Activated CD4-positive, alpha-beta T cell treated with anti-CD3 and anti-CD28 coated beads, Interleukin-2, amount 10 ng/mL, durations not matched to agents 24 days and 14 days (primary cell): ENCODE measurements at regions not wholly inside any gene's neighbourhood (a gene's known extent, or its start where the extent isn't known, plus 50 kb on each side); places are given as distances from the start of the nearest gene placed in this dataset.
A peak's percentile ranks its signal among the peaks of the same experiment; 100 is the strongest.

Experiments used
- DNase-seq: peaks from one replicate; pipeline ENCODE4 v3.0.0; 2022
- H3K27ac Mint-ChIP-seq: one replicate; pipeline ENCODE4 v1.8.0; 2022; ENCODE audit warnings: mild to moderate bottlenecking, mixed read lengths
- H3K27me3 Mint-ChIP-seq: one replicate; pipeline ENCODE4 v1.8.0; 2022; ENCODE audit warnings: mixed read lengths
- H3K36me3 Mint-ChIP-seq: one replicate; pipeline ENCODE4 v1.8.0; 2022; ENCODE audit warnings: low read depth, mild to moderate bottlenecking, mixed read lengths
- H3K4me1 Mint-ChIP-seq: one replicate; pipeline ENCODE4 v1.8.0; 2021; ENCODE audit warnings: mixed read lengths
- H3K4me3 Mint-ChIP-seq: one replicate; pipeline ENCODE4 v1.8.0; 2022; ENCODE audit warnings: mild to moderate bottlenecking, moderate library complexity, mixed read lengths
- H3K9me3 Mint-ChIP-seq: one replicate; pipeline ENCODE4 v1.8.0; 2021; ENCODE audit warnings: mixed read lengths
- intact Hi-C: fragments of 100-400 bp; cut with micrococcal nuclease; formaldehyde crosslinking; loops from one replicate; pipeline ENCODE4 v1.15.1; 2023

DNA sequence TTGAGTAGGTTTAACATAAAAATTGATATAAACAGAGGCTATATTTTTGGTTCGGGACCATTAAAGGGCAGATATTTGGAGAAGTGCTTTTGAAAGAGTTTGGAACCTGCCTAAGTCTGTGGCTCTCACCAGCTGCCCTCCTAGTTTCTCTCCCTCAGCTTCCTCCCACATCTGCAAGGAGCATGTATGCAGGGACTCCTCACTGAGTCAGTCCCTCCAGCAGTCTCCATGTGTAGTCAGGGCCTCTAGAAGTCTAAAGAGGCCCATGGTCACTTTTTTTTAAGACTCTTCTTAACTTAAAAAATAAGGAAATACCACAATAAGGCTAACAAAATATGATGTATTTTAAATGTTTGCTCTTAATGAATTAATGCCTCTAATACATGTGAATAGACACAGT is 220.0 kb upstream of the TANK start:
- intact Hi-C loops: no loop called here
- no peaks in the 10 kb centered on the region for H3K27me3 Mint-ChIP-seq
- peaks cover 16% of the 10 kb centered on the region for H3K4me1 Mint-ChIP-seq
- no peak overlapping the region for H3K27ac Mint-ChIP-seq
- H3K4me3 Mint-ChIP-seq: no peak overlapping the region
- DNase-seq: no peak
- H3K36me3 Mint-ChIP-seq: no peaks in the 10 kb centered on the region
- H3K9me3 Mint-ChIP-seq: peaks cover 13% of the 10 kb centered on the region

DNA sequence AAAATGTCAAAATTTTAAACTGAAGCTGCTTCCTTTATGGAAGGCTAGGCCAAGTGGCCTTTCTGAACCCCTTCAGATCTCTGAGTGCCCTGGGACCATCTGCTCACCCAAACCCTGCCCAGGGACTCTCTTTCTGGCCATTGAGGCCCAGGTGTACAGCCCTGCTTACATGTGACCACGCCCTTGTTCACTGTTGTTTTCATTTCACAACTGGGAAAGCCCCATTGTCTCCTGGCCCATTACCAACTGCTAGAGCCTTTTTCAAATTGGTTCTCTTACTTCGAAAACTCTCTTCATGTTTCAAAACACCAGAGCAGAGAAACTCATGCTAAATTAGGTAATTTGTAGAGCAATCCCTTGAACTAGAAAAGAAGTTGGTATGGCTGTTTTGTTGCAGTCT is 219.5 kb upstream of the TANK start:
- intact Hi-C loops: no loop called here
- H3K27me3 Mint-ChIP-seq: no peaks in the 10 kb centered on the region
- H3K4me3 Mint-ChIP-seq: peak overlapping the region; percentile 44
- peak overlapping the region; percentile 50 for H3K27ac Mint-ChIP-seq
- DNase-seq: peak; percentile 61
- H3K36me3 Mint-ChIP-seq: no peaks in the 10 kb centered on the region
- H3K9me3 Mint-ChIP-seq: peaks cover 13% of the 10 kb centered on the region
- peaks cover 16% of the 10 kb centered on the region for H3K4me1 Mint-ChIP-seq

DNA sequence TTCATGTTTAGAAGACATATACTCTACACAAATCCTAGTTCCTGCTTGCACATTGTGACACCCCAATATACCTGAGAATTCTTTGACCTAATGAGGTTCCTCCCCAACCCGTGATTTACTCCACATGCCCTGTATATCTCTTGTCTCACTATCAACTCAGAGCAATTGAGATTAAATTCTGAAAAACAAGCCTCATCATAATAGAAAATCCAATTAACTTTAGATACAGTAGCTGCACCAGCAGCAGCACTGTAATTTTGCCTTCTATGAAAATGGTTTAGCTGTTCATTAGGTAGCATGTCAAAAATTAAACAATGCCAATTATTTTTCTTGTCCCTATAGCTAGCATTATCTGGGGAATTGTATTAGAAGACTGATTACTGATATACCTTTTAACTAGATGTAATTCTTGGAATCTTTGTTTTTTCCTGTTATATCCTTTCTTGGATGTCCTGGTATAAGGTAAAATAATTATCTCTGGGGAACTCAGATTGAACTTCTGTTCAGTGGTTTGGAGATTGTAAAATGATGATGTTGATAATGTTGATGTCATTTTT is 218.9 kb upstream of the TANK start:
- Mint-ChIP-seq H3K27me3 (no peaks in the 10 kb centered on the region), H3K4me1 (peaks cover 16% of the 10 kb centered on the region), H3K9me3 (peaks cover 13% of the 10 kb centered on the region), H3K36me3 (no peaks in the 10 kb centered on the region), H3K27ac (no peak overlapping the region), H3K4me3 (no peak overlapping the region)
- DNase-seq: no peak
- intact Hi-C loops: no loop called here

GRCh38 chr2:160942476-160943142 is 217.6 kb upstream of the TANK start:
- intact Hi-C loops: no loop called here
- H3K27me3 Mint-ChIP-seq: no peaks in the 10 kb centered on the region
- no peak for DNase-seq
- H3K4me1 Mint-ChIP-seq: peaks cover 16% of the 10 kb centered on the region
- H3K27ac Mint-ChIP-seq: no peak overlapping the region
- peaks cover 11% of the 10 kb centered on the region for H3K9me3 Mint-ChIP-seq
- no peaks in the 10 kb centered on the region for H3K36me3 Mint-ChIP-seq
- no peak overlapping the region for H3K4me3 Mint-ChIP-seq

DNA sequence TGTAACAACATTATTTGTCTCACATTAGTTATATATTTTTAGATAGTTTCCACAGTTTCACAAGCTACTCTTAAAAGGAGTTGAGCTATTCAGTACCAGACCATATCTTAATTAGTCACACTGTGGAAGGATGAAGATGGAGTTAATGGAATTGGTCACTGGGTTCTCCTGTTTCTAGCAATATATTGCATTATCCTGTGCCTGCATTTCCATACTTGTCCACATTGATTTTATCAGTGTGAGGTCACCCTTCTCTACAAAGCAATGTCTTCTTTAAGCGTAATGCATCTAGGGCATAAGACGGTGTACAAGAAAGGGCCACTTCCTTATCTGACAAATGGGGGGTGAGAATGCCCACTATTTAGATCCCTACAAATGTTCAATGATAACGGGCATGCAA is 216.8 kb upstream of the TANK start:
- Mint-ChIP-seq H3K27me3 (no peaks in the 10 kb centered on the region), H3K27ac (no peak overlapping the region), H3K36me3 (no peaks in the 10 kb centered on the region), H3K4me1 (peaks cover 16% of the 10 kb centered on the region), H3K9me3 (peaks cover 7% of the 10 kb centered on the region), H3K4me3 (no peak overlapping the region)
- intact Hi-C loops: no loop called here
- no peak for DNase-seq

DNA sequence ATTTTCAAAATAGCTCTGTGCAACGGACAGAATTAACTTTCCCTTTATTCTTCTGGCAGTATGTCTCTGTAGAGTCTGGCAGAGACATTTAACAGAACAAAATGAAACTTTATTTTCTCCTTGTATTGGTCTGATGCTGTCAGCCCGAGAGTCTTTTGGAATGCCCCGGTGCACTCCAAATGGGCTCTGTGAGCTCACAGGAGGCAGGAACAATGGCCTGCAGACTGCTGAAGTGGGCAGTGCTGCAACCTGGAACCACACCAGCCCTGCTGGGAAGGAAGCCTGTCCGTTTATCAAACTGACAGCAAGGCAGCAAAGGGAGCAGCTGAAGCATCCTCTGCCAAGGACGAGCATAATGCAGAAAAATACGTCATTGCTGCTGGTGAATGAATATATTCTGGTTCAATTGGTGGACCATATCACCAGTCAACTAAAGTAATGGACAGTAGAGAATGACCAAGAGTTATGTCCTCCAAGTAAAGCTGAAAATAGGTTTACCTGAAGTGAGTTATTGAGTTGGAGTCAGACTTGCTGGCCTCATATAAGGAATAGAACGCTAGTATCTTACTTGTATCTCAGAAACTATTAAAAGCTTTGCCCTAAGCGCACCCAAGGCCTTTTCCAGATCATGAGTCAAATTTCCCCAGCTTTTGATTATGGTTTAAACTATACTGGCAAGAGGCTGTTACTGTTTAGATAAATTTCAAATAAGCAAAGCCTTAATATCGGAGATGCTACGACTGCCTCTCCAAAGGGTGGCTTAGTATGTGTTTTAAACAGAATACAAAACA is 207.6 kb upstream of the TANK start:
- intact Hi-C loops: no loop called here
- Mint-ChIP-seq H3K4me1 (no peaks in the 10 kb centered on the region), H3K9me3 (no peaks in the 10 kb centered on the region), H3K4me3 (no peak overlapping the region), H3K27ac (no peak overlapping the region), H3K36me3 (no peaks in the 10 kb centered on the region), H3K27me3 (peaks cover 7% of the 10 kb centered on the region)
- no peak for DNase-seq

GRCh38 chr2:160955578-160955977 is 204.7 kb upstream of the TANK start:
- no peak for DNase-seq
- intact Hi-C loops: no loop called here
- Mint-ChIP-seq H3K4me1 (no peaks in the 10 kb centered on the region), H3K27ac (no peak overlapping the region), H3K27me3 (peaks cover 7% of the 10 kb centered on the region), H3K36me3 (no peaks in the 10 kb centered on the region), H3K9me3 (no peaks in the 10 kb centered on the region), H3K4me3 (no peak overlapping the region)

GRCh38 chr2:160956243-160956802 is 203.9 kb upstream of the TANK start:
- intact Hi-C loops: no loop called here
- Mint-ChIP-seq H3K27ac (no peak overlapping the region), H3K4me3 (no peak overlapping the region), H3K27me3 (peaks cover 7% of the 10 kb centered on the region), H3K4me1 (no peaks in the 10 kb centered on the region), H3K36me3 (no peaks in the 10 kb centered on the region), H3K9me3 (no peaks in the 10 kb centered on the region)
- no peak for DNase-seq

DNA sequence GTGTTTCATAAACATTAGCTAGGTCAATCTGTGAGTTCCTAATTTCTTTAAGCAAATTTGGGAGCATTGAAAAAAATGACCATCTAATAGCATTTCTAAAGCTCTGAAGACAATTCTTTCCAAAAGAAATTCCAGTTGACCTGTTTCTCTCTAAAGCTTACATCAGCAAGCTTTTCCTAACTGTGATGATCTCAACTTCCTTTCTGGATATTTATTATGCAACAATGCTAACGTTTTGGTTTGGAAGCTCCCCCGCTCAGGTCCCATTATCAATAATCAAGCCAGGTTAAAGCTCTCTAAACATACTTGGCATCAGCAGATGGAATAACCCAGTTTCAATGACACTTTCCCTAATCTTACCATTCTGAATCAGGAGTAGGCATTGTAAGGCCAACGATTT is 196.3 kb upstream of the TANK start:
- DNase-seq: no peak
- no peaks in the 10 kb centered on the region for H3K4me1 Mint-ChIP-seq
- intact Hi-C loops: no loop called here
- peaks cover 22% of the 10 kb centered on the region for H3K27me3 Mint-ChIP-seq
- H3K4me3 Mint-ChIP-seq: no peak overlapping the region
- no peaks in the 10 kb centered on the region for H3K9me3 Mint-ChIP-seq
- no peak overlapping the region for H3K27ac Mint-ChIP-seq
- no peaks in the 10 kb centered on the region for H3K36me3 Mint-ChIP-seq

DNA sequence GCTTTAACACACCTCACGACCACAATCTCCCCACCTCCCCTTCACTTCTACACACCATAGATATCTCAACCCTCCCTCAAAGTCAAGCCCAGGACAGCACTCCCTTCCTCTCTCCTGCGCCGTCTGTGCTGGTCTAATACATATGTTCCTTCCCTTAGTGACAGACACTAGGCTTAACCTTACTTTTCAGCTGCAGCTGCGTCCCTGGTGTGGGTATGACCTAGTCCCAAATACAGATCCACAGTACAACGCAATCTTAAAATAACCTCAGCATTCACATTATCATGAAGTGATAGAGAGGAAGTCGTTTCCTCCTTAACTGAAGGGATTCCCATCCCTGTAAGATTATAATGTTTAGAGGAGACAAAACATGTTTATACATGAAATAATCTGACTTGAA is 192.7 kb upstream of the TANK start:
- no peaks in the 10 kb centered on the region for H3K36me3 Mint-ChIP-seq

DNA sequence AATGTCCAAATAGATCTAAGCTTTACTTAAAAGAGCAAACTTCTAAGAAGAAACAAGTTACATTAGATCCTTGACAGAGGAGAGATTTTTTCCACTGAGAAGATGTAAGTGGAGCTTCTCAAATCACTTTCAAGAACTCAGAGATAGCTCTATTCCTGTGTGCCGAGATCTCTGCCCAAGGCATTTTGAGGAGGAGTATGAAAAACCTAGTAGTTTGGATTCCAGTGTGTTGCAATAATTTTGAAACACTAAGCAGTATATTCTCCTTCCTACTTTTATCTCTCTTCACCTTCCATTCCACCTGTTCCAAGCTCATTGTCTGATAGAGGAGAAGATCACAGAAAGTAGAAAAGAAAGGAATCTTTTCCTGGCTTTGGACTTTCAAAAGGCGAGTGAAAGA is 192.0 kb upstream of the TANK start:
- Mint-ChIP-seq H3K36me3 (no peaks in the 10 kb centered on the region), H3K4me1 (no peaks in the 10 kb centered on the region), H3K4me3 (no peak overlapping the region), H3K9me3 (no peaks in the 10 kb centered on the region), H3K27ac (no peak overlapping the region), H3K27me3 (peaks cover 25% of the 10 kb centered on the region)
- intact Hi-C loops: no loop called here
- DNase-seq: no peak

More for the DNA sequence above, 192.7 kb upstream of the TANK start:
- no peaks in the 10 kb centered on the region for H3K4me1 Mint-ChIP-seq
- intact Hi-C loops: no loop called here
- H3K27ac Mint-ChIP-seq: no peak overlapping the region
- no peaks in the 10 kb centered on the region for H3K9me3 Mint-ChIP-seq
- DNase-seq: no peak
- peaks cover 25% of the 10 kb centered on the region for H3K27me3 Mint-ChIP-seq
- H3K4me3 Mint-ChIP-seq: no peak overlapping the region

- H3K27me3 Mint-ChIP-seq: peaks cover 21% of the 10 kb centered on the region
- no peaks in the 10 kb centered on the region for H3K4me1 Mint-ChIP-seq
- no peaks in the 10 kb centered on the region for H3K9me3 Mint-ChIP-seq
- H3K27ac Mint-ChIP-seq: no peak overlapping the region
- no peaks in the 10 kb centered on the region for H3K36me3 Mint-ChIP-seq
- intact Hi-C loops: loop anchor here (1.0 to 5.0 kb wide), 2 partner anchors 633 to 718 kb away; no protein-coding TSS in a partner anchor
- H3K4me3 Mint-ChIP-seq: no peak overlapping the region
- DNase-seq: no peak
Observed at GRCh38 chr2:160970052-160970965, 189.9 kb upstream of the TANK start.

GRCh38 chr2:160973991-160974390 is 186.2 kb upstream of the TANK start:
- Mint-ChIP-seq H3K4me1 (no peaks in the 10 kb centered on the region), H3K4me3 (no peak overlapping the region), H3K36me3 (no peaks in the 10 kb centered on the region), H3K9me3 (no peaks in the 10 kb centered on the region), H3K27me3 (peaks cover 18% of the 10 kb centered on the region), H3K27ac (no peak overlapping the region)
- intact Hi-C loops: loop anchor here (5.0 kb wide), 1 partner anchor 637 kb away; no protein-coding TSS in a partner anchor
- DNase-seq: no peak
